DND-41 (cell line): ENCODE measurements at regions not wholly inside any gene's neighbourhood (a gene's known extent, or its start where the extent isn't known, plus 50 kb on each side); places are given as distances from the start of the nearest gene placed in this dataset.

Experiments
- ATAC-seq: fragments of 200-7000 bp; cut with Tn5 transposase; 3 replicates; pipeline ENCODE4 v1.9.1; 2021; ENCODE audit warnings: low read depth; ENCODE audit not compliant: insufficient read depth
- DNase-seq: peaks from one replicate; pipeline ENCODE4 v3.0.0-alpha.2; 2020
- H2AFZ ChIP-seq: 2 replicates; pipeline ENCODE4 v1.6.0; 2012; ENCODE audit warnings: low read depth, low read length
- H3K27ac ChIP-seq: 2 replicates; pipeline ENCODE4 v1.5.1; 2012; ENCODE audit warnings: low read length, inconsistent platforms
- H3K27me3 ChIP-seq: fragments of 200-600 bp; sonication (generic); 2 replicates; pipeline ENCODE4 v1.6.0; 2012; ENCODE audit warnings: low read length, mild to moderate bottlenecking, inconsistent platforms; ENCODE audit not compliant: insufficient read depth, poor library complexity
- H3K36me3 ChIP-seq: 2 replicates; pipeline ENCODE4 v1.5.1; 2012; ENCODE audit warnings: low read length, inconsistent platforms; ENCODE audit not compliant: insufficient read depth
- H3K4me1 ChIP-seq: 2 replicates; pipeline ENCODE4 v1.5.1; 2012; ENCODE audit warnings: mild to moderate bottlenecking, low read length; ENCODE audit not compliant: insufficient read depth
- H3K4me2 ChIP-seq: 2 replicates; pipeline ENCODE4 v1.6.0; 2012; ENCODE audit warnings: mild to moderate bottlenecking, moderate library complexity, low read length, inconsistent platforms; ENCODE audit not compliant: insufficient read depth
- H3K4me3 ChIP-seq, 2 experiments: fragments of 200-600 bp in 1 of 2; shearing (Covaris generic) in 1 of 2; 2 replicates each; pipeline ENCODE4 v1.5.1; 2012 to 2016; ENCODE audit warnings: inconsistent platforms in 2 of 2, low read length in 2 of 2, mild to moderate bottlenecking in 2 of 2, low read depth in 1 of 2, moderate library complexity in 1 of 2
- H3K79me2 ChIP-seq: 2 replicates; pipeline ENCODE4 v1.6.0; 2012; ENCODE audit warnings: low read length, inconsistent platforms; ENCODE audit not compliant: insufficient read depth
- H3K9ac ChIP-seq: 2 replicates; pipeline ENCODE4 v1.6.0; 2012; ENCODE audit warnings: low read depth, mild to moderate bottlenecking, inconsistent platforms, low read length, moderate library complexity
- H3K9me3 ChIP-seq: 2 replicates; pipeline ENCODE4 v1.5.1; 2012; ENCODE audit warnings: low read length, moderate library complexity, mild to moderate bottlenecking, inconsistent platforms; ENCODE audit not compliant: insufficient read depth, severe bottlenecking
- H4K20me1 ChIP-seq: 2 replicates; pipeline ENCODE4 v1.6.0; 2012; ENCODE audit warnings: low read length; ENCODE audit not compliant: insufficient read depth
- EZH2 ChIP-seq: IDR thresholded peaks from 3 replicates; pipeline ENCODE4 v1.6.1; 2012; ENCODE audit warnings: borderline replicate concordance, low read depth, mild to moderate bottlenecking, moderate library complexity, low read length, inconsistent platforms; ENCODE audit not compliant: severe bottlenecking
- TF ChIP-seq, protein P1 (sequence below): IDR thresholded peaks from 2 replicates; pipeline ENCODE4 v1.5.1; 2012; ENCODE audit warnings: borderline replicate concordance, low read length, moderate library complexity, mild to moderate bottlenecking; ENCODE audit not compliant: poor library complexity, severe bottlenecking; ENCODE audit errors: extremely low read depth

GRCh38 chr16:86248310-86248905 is 261.9 kb upstream of the FOXF1 start:
- H4K20me1 ChIP-seq: no peaks in the 10 kb centered on the region
- DNase-seq: no peak
- no peaks in the 10 kb centered on the region for H3K79me2 ChIP-seq
- H3K4me2 ChIP-seq: no peak overlapping the region
- H3K9me3 ChIP-seq: no peaks in the 10 kb centered on the region
- no peaks in the 10 kb centered on the region for H3K27me3 ChIP-seq
- H2AFZ ChIP-seq: no peak overlapping the region
- TF ChIP-seq, protein P1, sequence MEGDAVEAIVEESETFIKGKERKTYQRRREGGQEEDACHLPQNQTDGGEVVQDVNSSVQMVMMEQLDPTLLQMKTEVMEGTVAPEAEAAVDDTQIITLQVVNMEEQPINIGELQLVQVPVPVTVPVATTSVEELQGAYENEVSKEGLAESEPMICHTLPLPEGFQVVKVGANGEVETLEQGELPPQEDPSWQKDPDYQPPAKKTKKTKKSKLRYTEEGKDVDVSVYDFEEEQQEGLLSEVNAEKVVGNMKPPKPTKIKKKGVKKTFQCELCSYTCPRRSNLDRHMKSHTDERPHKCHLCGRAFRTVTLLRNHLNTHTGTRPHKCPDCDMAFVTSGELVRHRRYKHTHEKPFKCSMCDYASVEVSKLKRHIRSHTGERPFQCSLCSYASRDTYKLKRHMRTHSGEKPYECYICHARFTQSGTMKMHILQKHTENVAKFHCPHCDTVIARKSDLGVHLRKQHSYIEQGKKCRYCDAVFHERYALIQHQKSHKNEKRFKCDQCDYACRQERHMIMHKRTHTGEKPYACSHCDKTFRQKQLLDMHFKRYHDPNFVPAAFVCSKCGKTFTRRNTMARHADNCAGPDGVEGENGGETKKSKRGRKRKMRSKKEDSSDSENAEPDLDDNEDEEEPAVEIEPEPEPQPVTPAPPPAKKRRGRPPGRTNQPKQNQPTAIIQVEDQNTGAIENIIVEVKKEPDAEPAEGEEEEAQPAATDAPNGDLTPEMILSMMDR: no peak
- TF ChIP-seq EZH2: no peak
- no peak for ATAC-seq
- no peaks in the 10 kb centered on the region for H3K4me1 ChIP-seq
- no peak overlapping the region for H3K27ac ChIP-seq
- no peaks in the 10 kb centered on the region for H3K36me3 ChIP-seq
- no peak overlapping the region for H3K9ac ChIP-seq
- no peak overlapping the region for H3K4me3 ChIP-seq

DNA sequence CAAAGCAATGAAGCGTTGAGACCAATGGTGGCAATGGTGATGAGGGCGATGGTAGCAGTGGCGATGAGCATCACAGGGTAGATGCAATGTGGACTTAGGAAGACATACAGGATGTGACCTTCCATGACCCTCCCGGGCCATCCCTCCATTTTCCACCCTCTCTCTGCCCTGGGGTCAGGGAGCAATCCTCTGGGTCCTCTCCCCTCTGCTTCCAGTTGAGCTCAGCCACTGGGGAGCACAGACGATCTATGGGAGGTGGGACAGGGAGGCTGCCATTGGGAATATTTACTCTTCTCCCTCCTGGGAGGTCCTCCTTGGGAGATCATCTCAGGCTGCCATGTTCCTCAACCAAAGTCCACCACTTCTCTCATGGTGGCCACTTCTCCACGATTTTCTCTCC is 260.7 kb upstream of the FOXF1 start:
- H3K4me2 ChIP-seq: no peak overlapping the region
- H3K4me3 ChIP-seq: no peak overlapping the region
- H3K4me1 ChIP-seq: no peaks in the 10 kb centered on the region
- TF ChIP-seq, protein P1: no peak
- no peak for TF ChIP-seq EZH2
- ATAC-seq (no peak), DNase-seq (no peak)
- no peak overlapping the region for H3K27ac ChIP-seq
- no peaks in the 10 kb centered on the region for H3K9me3 ChIP-seq
- H3K36me3 ChIP-seq: no peaks in the 10 kb centered on the region
- no peak overlapping the region for H3K9ac ChIP-seq
- no peaks in the 10 kb centered on the region for H4K20me1 ChIP-seq
- no peaks in the 10 kb centered on the region for H3K27me3 ChIP-seq
- no peak overlapping the region for H2AFZ ChIP-seq
- no peaks in the 10 kb centered on the region for H3K79me2 ChIP-seq

DNA sequence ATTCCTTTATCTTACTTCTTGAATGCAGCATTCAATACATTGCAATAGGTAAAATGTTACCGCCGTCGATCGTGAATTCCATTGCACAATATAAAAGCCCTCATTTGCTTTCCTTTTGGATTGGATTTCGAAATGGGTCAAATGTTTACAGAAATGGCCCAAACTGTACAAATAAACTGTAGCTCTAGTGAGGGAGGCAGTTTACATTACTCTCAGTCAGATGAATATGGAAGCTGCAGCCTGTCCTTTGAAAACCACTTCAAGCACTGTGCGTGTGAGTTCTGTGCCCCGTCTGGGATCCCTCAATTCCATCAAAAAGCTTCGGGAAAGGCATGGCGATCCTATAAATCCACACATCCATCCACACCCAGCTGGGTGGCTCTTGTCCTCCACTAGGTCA is 258.6 kb upstream of the FOXF1 start:
- no peak overlapping the region for H3K9ac ChIP-seq
- H3K27ac ChIP-seq: no peak overlapping the region
- H3K27me3 ChIP-seq: no peaks in the 10 kb centered on the region
- no peak for TF ChIP-seq EZH2
- TF ChIP-seq, protein P1: no peak
- no peak overlapping the region for H2AFZ ChIP-seq
- no peaks in the 10 kb centered on the region for H3K4me1 ChIP-seq
- ATAC-seq (no peak), DNase-seq (no peak)
- no peak overlapping the region for H3K4me3 ChIP-seq
- H3K36me3 ChIP-seq: no peaks in the 10 kb centered on the region
- no peaks in the 10 kb centered on the region for H3K79me2 ChIP-seq
- H3K4me2 ChIP-seq: no peak overlapping the region
- no peaks in the 10 kb centered on the region for H4K20me1 ChIP-seq
- no peaks in the 10 kb centered on the region for H3K9me3 ChIP-seq
